ENCODE measurements at regions not wholly inside any gene's neighbourhood (a gene's known extent, or its start where the extent isn't known, plus 50 kb on each side); places are given as distances from the start of the nearest gene placed in this dataset.

- TF ChIP-seq CTCF (IDR thresholded peaks at IDR 0.05) (no peak), POLR2A (IDR thresholded peaks at IDR 0.05) (no peak)
Measured at GRCh38 chr12:77645966-77646598, 184.6 kb upstream of the NAV3 start.
